WTC11 (cell line): ENCODE measurements at regions not wholly inside any gene's neighbourhood (a gene's known extent, or its start where the extent isn't known, plus 50 kb on each side); places are given as distances from the start of the nearest gene placed in this dataset.

Experiments used
- CTCF ChIP-seq: fragments of 200-600 bp; IDR thresholded peaks from 2 replicates; pipeline ENCODE4 v1.8.0; 2022; ENCODE audit warnings: antibody characterized with exemption
- ETV6 ChIP-seq: sonication (generic); formaldehyde crosslinking; IDR thresholded peaks from 2 replicates; pipeline ENCODE4 v1.8.1; 2022; ENCODE audit warnings: mild to moderate bottlenecking, missing genetic modification reagents
- FOXJ3 ChIP-seq: sonication (generic); formaldehyde crosslinking; IDR thresholded peaks from 2 replicates; pipeline ENCODE4 v1.9.0; 2021; ENCODE audit warnings: missing genetic modification reagents, mild to moderate bottlenecking, borderline replicate concordance
- IRF1 ChIP-seq: sonication (generic); formaldehyde crosslinking; IDR thresholded peaks from 2 replicates; pipeline ENCODE4 v1.8.0; 2023; ENCODE audit warnings: missing genetic modification reagents
- NR3C1 ChIP-seq: sonication (generic); formaldehyde crosslinking; conservative IDR thresholded peaks from 2 replicates; pipeline ENCODE4 v1.8.1; 2023; ENCODE audit warnings: low read depth, mild to moderate bottlenecking, missing genetic modification reagents
- SMAD3 ChIP-seq: sonication (generic); formaldehyde crosslinking; IDR thresholded peaks from 2 replicates; pipeline ENCODE4 v1.8.0; 2022; ENCODE audit warnings: missing genetic modification reagents, mild to moderate bottlenecking, borderline replicate concordance
- TEAD4 ChIP-seq: sonication (generic); formaldehyde crosslinking; IDR thresholded peaks from 2 replicates; pipeline ENCODE4 v1.8.0; 2022; ENCODE audit warnings: mild to moderate bottlenecking, missing genetic modification reagents
- ZBTB21 ChIP-seq: sonication (generic); formaldehyde crosslinking; IDR thresholded peaks from 2 replicates; pipeline ENCODE4 v1.8.1; 2023; ENCODE audit warnings: mild to moderate bottlenecking, missing genetic modification reagents, borderline replicate concordance
- TF ChIP-seq, protein P1 (sequence below): sonication (generic); formaldehyde crosslinking; IDR thresholded peaks from 2 replicates; pipeline ENCODE4 v1.8.1; 2023; ENCODE audit warnings: mild to moderate bottlenecking, missing genetic modification reagents, moderate library complexity
- TF ChIP-seq, protein P2 (sequence below): sonication (generic); formaldehyde crosslinking; IDR thresholded peaks from 2 replicates; pipeline ENCODE4 v1.8.1; 2023; ENCODE audit warnings: mild to moderate bottlenecking, moderate library complexity, missing genetic modification reagents

DNA sequence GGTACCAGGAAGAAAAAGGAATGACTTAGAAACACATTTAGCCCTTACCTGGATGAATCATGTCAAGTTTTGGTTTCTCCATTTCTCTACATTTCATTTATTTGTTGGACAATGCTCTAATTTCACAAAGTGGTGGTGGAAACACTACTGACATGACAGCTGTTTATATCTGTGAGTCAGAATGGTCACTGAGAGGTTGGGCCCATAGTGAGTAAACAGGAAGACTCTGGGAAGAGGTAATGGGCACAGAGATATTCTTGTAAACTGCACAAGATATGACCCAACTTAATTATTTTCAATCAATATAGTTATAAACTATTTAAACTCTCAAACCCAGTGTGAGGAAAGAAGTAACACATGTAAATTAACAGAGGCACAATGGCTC lies 176.3 kb upstream of the MEOX2 start:
- TF ChIP-seq NR3C1 (CRISPR knock-in tag): no peak
- TF ChIP-seq SMAD3 (CRISPR knock-in tag): no peak
- TF ChIP-seq, protein P1, sequence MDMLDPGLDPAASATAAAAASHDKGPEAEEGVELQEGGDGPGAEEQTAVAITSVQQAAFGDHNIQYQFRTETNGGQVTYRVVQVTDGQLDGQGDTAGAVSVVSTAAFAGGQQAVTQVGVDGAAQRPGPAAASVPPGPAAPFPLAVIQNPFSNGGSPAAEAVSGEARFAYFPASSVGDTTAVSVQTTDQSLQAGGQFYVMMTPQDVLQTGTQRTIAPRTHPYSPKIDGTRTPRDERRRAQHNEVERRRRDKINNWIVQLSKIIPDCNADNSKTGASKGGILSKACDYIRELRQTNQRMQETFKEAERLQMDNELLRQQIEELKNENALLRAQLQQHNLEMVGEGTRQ (CRISPR knock-in tag): no peak
- TF ChIP-seq ZBTB21 (CRISPR knock-in tag): no peak
- no peak for TF ChIP-seq CTCF
- TF ChIP-seq IRF1 (CRISPR knock-in tag): no peak
- no peak for TF ChIP-seq TEAD4
- TF ChIP-seq FOXJ3 (CRISPR knock-in tag): no peak
- TF ChIP-seq, protein P2, sequence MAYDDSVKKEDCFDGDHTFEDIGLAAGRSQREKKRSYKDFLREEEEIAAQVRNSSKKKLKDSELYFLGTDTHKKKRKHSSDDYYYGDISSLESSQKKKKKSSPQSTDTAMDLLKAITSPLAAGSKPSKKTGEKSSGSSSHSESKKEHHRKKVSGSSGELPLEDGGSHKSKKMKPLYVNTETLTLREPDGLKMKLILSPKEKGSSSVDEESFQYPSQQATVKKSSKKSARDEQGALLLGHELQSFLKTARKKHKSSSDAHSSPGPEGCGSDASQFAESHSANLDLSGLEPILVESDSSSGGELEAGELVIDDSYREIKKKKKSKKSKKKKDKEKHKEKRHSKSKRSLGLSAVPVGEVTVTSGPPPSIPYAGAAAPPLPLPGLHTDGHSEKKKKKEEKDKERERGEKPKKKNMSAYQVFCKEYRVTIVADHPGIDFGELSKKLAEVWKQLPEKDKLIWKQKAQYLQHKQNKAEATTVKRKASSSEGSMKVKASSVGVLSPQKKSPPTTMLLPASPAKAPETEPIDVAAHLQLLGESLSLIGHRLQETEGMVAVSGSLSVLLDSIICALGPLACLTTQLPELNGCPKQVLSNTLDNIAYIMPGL: no peak
- no peak for TF ChIP-seq ETV6 (CRISPR knock-in tag)
